Activated naive CD4-positive, alpha-beta T cell treated with anti-CD3 and anti-CD28 coated beads for 36 hours (primary cell): ENCODE measurements at regions not wholly inside any gene's neighbourhood (a gene's known extent, or its start where the extent isn't known, plus 50 kb on each side); places are given as distances from the start of the nearest gene placed in this dataset.
"Not testable (repeated sequence)": the region's sequence is repeated elsewhere in the genome, so short reads cannot be mapped to it uniquely, and the experiment has no call there.

Source experiments
- CTCF ChIA-PET: fragments of 350-600 bp; sonication (Branson Sonifier 250); formaldehyde crosslinking; loops from one replicate; lab custom pipeline; 2021; ENCODE audit warnings: antibody characterized with exemption; lab: Charles Lee
- DNase-seq: peaks from one replicate; pipeline ENCODE4 v3.0.0-alpha.2; 2020
- H3K27ac Mint-ChIP-seq: one replicate; pipeline ENCODE4 v1.8.0; 2021; ENCODE audit warnings: mild to moderate bottlenecking, mixed read lengths
- H3K27me3 Mint-ChIP-seq: one replicate; pipeline ENCODE4 v1.8.0; 2021; ENCODE audit warnings: low read depth, mixed read lengths
- H3K36me3 Mint-ChIP-seq: one replicate; pipeline ENCODE4 v1.8.0; 2021; ENCODE audit warnings: low read depth, mixed read lengths
- H3K4me1 Mint-ChIP-seq: one replicate; pipeline ENCODE4 v1.8.0; 2021; ENCODE audit warnings: low read depth, mixed read lengths
- H3K4me3 Mint-ChIP-seq: one replicate; pipeline ENCODE4 v1.8.0; 2021; ENCODE audit warnings: mild to moderate bottlenecking, moderate library complexity, mixed read lengths
- H3K9me3 Mint-ChIP-seq: one replicate; pipeline ENCODE4 v1.8.0; 2021; ENCODE audit warnings: mixed read lengths
- intact Hi-C: fragments of 100-400 bp; cut with micrococcal nuclease; formaldehyde crosslinking; loops from one replicate; pipeline ENCODE4 v1.15.1; 2023

GRCh38 chr2:215724146-215724545 lies 288.3 kb upstream of the FN1 start:
- H3K4me3 Mint-ChIP-seq, result no peak overlapping the region
- H3K4me1 Mint-ChIP-seq, result peaks cover 7% of the 10 kb centered on the region
- DNase-seq, result no peak
- intact Hi-C loops, result no loop called here
- H3K9me3 Mint-ChIP-seq, result no peaks in the 10 kb centered on the region
- H3K36me3 Mint-ChIP-seq, result no peaks in the 10 kb centered on the region
- no peaks in the 10 kb centered on the region for H3K27me3 Mint-ChIP-seq
- H3K27ac Mint-ChIP-seq, result no peak overlapping the region
- CTCF ChIA-PET, result interaction anchor here (0.7 kb wide), 2 partner anchors 36 to 77 kb away, joined by 4 read pairs; no protein-coding TSS in a partner anchor

GRCh38 chr2:215723631-215724011 lies 287.8 kb upstream of the FN1 start:
- no peak for DNase-seq
- Mint-ChIP-seq H3K27ac (no peak overlapping the region), H3K36me3 (no peaks in the 10 kb centered on the region)

GRCh38 chr2:215722986-215723630 lies 287.2 kb upstream of the FN1 start:
- Mint-ChIP-seq H3K27me3 (no peaks in the 10 kb centered on the region), H3K4me3 (no peak overlapping the region), H3K9me3 (no peaks in the 10 kb centered on the region), H3K4me1 (peaks cover 2% of the 10 kb centered on the region), H3K36me3 (no peaks in the 10 kb centered on the region), H3K27ac (no peak overlapping the region)
- no peak for DNase-seq
- intact Hi-C loops, result no loop called here
- CTCF ChIA-PET, result no interaction called here

More at GRCh38 chr2:215723631-215724011, 287.8 kb upstream of the FN1 start:
- CTCF ChIA-PET, result no interaction called here
- intact Hi-C loops, result no loop called here
- no peak overlapping the region for H3K4me3 Mint-ChIP-seq
- peaks cover 7% of the 10 kb centered on the region for H3K4me1 Mint-ChIP-seq
- H3K9me3 Mint-ChIP-seq, result no peaks in the 10 kb centered on the region
- H3K27me3 Mint-ChIP-seq, result no peaks in the 10 kb centered on the region

GRCh38 chr2:215722125-215722524 lies 286.3 kb upstream of the FN1 start:
- Mint-ChIP-seq H3K27ac (no peak overlapping the region), H3K4me1 (peaks cover 2% of the 10 kb centered on the region), H3K9me3 (no peaks in the 10 kb centered on the region), H3K4me3 (no peak overlapping the region), H3K27me3 (no peaks in the 10 kb centered on the region), H3K36me3 (no peaks in the 10 kb centered on the region)
- intact Hi-C loops, result no loop called here
- no peak for DNase-seq
- CTCF ChIA-PET, result no interaction called here

GRCh38 chr2:215721515-215721914 lies 285.6 kb upstream of the FN1 start:
- H3K27ac Mint-ChIP-seq, H3K9me3 Mint-ChIP-seq, H3K27me3 Mint-ChIP-seq, DNase-seq, H3K4me3 Mint-ChIP-seq, intact Hi-C loops, H3K36me3 Mint-ChIP-seq, CTCF ChIA-PET, H3K4me1 Mint-ChIP-seq: not testable (repeated sequence)

- Mint-ChIP-seq H3K9me3 (no peaks in the 10 kb centered on the region), H3K27ac (no peak overlapping the region), H3K27me3 (no peaks in the 10 kb centered on the region), H3K36me3 (no peaks in the 10 kb centered on the region), H3K4me3 (no peak overlapping the region), H3K4me1 (peaks cover 2% of the 10 kb centered on the region)
- no peak for DNase-seq
- intact Hi-C loops, result no loop called here
- CTCF ChIA-PET, result no interaction called here
These were observed 283.0 kb upstream of the FN1 start for GRCh38 chr2:215718890-215719289.

- intact Hi-C loops, result no loop called here
- Mint-ChIP-seq H3K27ac (no peak overlapping the region), H3K4me3 (no peak overlapping the region), H3K36me3 (no peaks in the 10 kb centered on the region), H3K4me1 (peaks cover 2% of the 10 kb centered on the region), H3K27me3 (no peaks in the 10 kb centered on the region), H3K9me3 (no peaks in the 10 kb centered on the region)
- DNase-seq, result no peak
- CTCF ChIA-PET, result no interaction called here
These were observed 282.6 kb upstream of the FN1 start for GRCh38 chr2:215718436-215718835.

GRCh38 chr2:215717501-215718381 lies 281.9 kb upstream of the FN1 start:
- H3K9me3 Mint-ChIP-seq, result no peaks in the 10 kb centered on the region
- intact Hi-C loops, result no loop called here
- no peak overlapping the region for H3K4me3 Mint-ChIP-seq
- no peak overlapping the region for H3K27ac Mint-ChIP-seq
- H3K36me3 Mint-ChIP-seq, result no peaks in the 10 kb centered on the region
- peaks cover 2% of the 10 kb centered on the region for H3K4me1 Mint-ChIP-seq
- DNase-seq, result no peak
- CTCF ChIA-PET, result no interaction called here
- H3K27me3 Mint-ChIP-seq, result no peaks in the 10 kb centered on the region

GRCh38 chr2:215716956-215717355 lies 281.1 kb upstream of the FN1 start:
- peaks cover 2% of the 10 kb centered on the region for H3K4me1 Mint-ChIP-seq
- intact Hi-C loops, result no loop called here
- no peak overlapping the region for H3K4me3 Mint-ChIP-seq
- no peak for DNase-seq
- no peaks in the 10 kb centered on the region for H3K27me3 Mint-ChIP-seq
- CTCF ChIA-PET, result no interaction called here
- H3K36me3 Mint-ChIP-seq, result no peaks in the 10 kb centered on the region
- H3K27ac Mint-ChIP-seq, result no peak overlapping the region
- no peaks in the 10 kb centered on the region for H3K9me3 Mint-ChIP-seq

- Mint-ChIP-seq H3K9me3 (no peaks in the 10 kb centered on the region), H3K27ac (no peak overlapping the region), H3K36me3 (no peaks in the 10 kb centered on the region), H3K27me3 (no peaks in the 10 kb centered on the region), H3K4me1 (peaks cover 2% of the 10 kb centered on the region), H3K4me3 (no peak overlapping the region)
- CTCF ChIA-PET, result no interaction called here
- DNase-seq, result no peak
- intact Hi-C loops, result no loop called here
These were observed 277.3 kb upstream of the FN1 start for GRCh38 chr2:215712871-215713790.

GRCh38 chr2:215712219-215712868 lies 276.5 kb upstream of the FN1 start:
- no peak overlapping the region for H3K4me3 Mint-ChIP-seq
- CTCF ChIA-PET, result no interaction called here
- no peaks in the 10 kb centered on the region for H3K27me3 Mint-ChIP-seq
- no peaks in the 10 kb centered on the region for H3K36me3 Mint-ChIP-seq
- no peak overlapping the region for H3K27ac Mint-ChIP-seq
- H3K4me1 Mint-ChIP-seq, result no peaks in the 10 kb centered on the region
- no peak for DNase-seq
- no peaks in the 10 kb centered on the region for H3K9me3 Mint-ChIP-seq
- intact Hi-C loops, result no loop called here

- Mint-ChIP-seq H3K9me3 (no peaks in the 10 kb centered on the region), H3K27me3 (no peaks in the 10 kb centered on the region), H3K4me3 (no peak overlapping the region), H3K4me1 (no peaks in the 10 kb centered on the region), H3K36me3 (no peaks in the 10 kb centered on the region), H3K27ac (no peak overlapping the region)
- intact Hi-C loops, result no loop called here
- CTCF ChIA-PET, result no interaction called here
- DNase-seq, result no peak
These were observed 275.7 kb upstream of the FN1 start for GRCh38 chr2:215711471-215712034.
